Colonic mucosa (tissue), 4 donors: ENCODE measurements at regions not wholly inside any gene's neighbourhood (a gene's known extent, or its start where the extent isn't known, plus 50 kb on each side); places are given as distances from the start of the nearest gene placed in this dataset.

Experiments used
- DNase-seq: peaks from one replicate; pipeline ENCODE4 v3.0.0-alpha.2; 2020
- H3K27ac ChIP-seq: fragments of 200-600 bp; one replicate; pipeline ENCODE4 v1.8.0; 2021
- H3K27me3 ChIP-seq: fragments of 200-600 bp; one replicate; pipeline ENCODE4 v1.8.0; 2021
- H3K36me3 ChIP-seq: fragments of 200-600 bp; one replicate; pipeline ENCODE4 v1.8.0; 2021
- H3K4me1 ChIP-seq: fragments of 200-600 bp; one replicate; pipeline ENCODE4 v1.8.0; 2021; ENCODE audit warnings: mild to moderate bottlenecking
- H3K4me3 ChIP-seq: fragments of 200-600 bp; one replicate; pipeline ENCODE4 v1.8.0; 2021
- H3K9ac ChIP-seq, 2 donors: one replicate each; pipeline ENCODE4 v1.7.0; 2013; ENCODE audit warnings: control low read depth in 2 of 2, low read depth in 2 of 2, low read length in 2 of 2
- H3K9me3 ChIP-seq: fragments of 200-600 bp; one replicate; pipeline ENCODE4 v1.8.0; 2021
- intact Hi-C: fragments of 100-400 bp; cut with DNase I; formaldehyde crosslinking; loops from one replicate; pipeline ENCODE4 v1.14.1; 2022
- TF ChIP-seq, protein P1 (sequence below): fragments of 200-600 bp; IDR thresholded peaks from one replicate; pipeline ENCODE4 v1.8.0; 2022; ENCODE audit warnings: antibody characterized with exemption, mild to moderate bottlenecking
- donor health status: healthy.
- donor health status: DM: no; HTN: no; CAD: no.
- donor health status: DM: no; HTN: no; CAD: no.

DNA sequence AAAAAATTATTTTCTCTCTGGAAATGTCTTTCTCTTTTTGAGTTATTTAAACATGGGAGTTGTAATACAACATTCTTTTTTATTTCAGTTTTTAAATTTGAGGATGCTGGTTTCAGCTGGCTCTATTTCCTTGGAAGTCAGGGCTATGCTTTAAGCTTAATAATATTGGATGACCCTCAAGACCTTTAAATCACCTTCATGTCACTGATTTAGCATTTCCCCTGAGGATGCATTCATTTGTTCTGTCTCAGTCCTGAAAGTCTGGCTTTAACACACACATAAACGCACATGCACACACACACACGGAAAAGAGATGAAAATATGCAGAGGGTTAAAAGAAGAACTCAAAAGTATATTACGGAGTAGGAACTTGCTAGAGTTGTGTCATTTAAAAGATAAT, 260.5 kb downstream of the PTBP2 start:
- DNase-seq: no peak
- Histone ChIP-seq H3K36me3 (no peaks in the 10 kb centered on the region), H3K9ac (no peak overlapping the region), H3K4me3 (no peak overlapping the region), H3K4me1 (no peaks in the 10 kb centered on the region), H3K9me3 (no peaks in the 10 kb centered on the region), H3K27me3 (no peaks in the 10 kb centered on the region), H3K27ac (no peak overlapping the region)
- intact Hi-C loops: no loop called here
- TF ChIP-seq, protein P1, sequence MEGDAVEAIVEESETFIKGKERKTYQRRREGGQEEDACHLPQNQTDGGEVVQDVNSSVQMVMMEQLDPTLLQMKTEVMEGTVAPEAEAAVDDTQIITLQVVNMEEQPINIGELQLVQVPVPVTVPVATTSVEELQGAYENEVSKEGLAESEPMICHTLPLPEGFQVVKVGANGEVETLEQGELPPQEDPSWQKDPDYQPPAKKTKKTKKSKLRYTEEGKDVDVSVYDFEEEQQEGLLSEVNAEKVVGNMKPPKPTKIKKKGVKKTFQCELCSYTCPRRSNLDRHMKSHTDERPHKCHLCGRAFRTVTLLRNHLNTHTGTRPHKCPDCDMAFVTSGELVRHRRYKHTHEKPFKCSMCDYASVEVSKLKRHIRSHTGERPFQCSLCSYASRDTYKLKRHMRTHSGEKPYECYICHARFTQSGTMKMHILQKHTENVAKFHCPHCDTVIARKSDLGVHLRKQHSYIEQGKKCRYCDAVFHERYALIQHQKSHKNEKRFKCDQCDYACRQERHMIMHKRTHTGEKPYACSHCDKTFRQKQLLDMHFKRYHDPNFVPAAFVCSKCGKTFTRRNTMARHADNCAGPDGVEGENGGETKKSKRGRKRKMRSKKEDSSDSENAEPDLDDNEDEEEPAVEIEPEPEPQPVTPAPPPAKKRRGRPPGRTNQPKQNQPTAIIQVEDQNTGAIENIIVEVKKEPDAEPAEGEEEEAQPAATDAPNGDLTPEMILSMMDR: no peak

DNA sequence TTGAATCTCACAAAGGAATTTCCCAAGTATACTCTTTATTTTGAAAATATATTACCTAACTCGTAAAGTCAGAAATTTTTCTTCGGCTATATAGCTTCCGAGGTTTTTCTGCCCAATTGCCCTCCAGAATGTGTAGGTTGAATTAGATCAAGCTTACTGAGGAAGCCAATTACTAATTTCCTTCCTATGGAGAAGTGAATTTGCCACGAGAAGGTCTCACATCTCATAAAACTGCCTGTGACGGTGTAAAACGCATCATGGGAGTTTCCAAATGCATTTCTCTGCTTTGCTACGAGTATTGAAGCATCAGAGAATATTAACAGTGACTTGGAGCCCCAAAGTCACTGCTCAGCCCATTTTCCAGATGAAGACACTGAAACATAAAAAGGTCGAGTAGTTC, 262.3 kb downstream of the PTBP2 start:
- H3K4me3 ChIP-seq: no peak overlapping the region

GRCh38 chr1:96987186-96987703, 265.7 kb downstream of the PTBP2 start:
- Histone ChIP-seq H3K27ac (no peak overlapping the region), H3K36me3 (no peaks in the 10 kb centered on the region), H3K9me3 (no peaks in the 10 kb centered on the region), H3K9ac (no peak overlapping the region), H3K4me1 (no peaks in the 10 kb centered on the region), H3K27me3 (no peaks in the 10 kb centered on the region), H3K4me3 (no peak overlapping the region)
- TF ChIP-seq, protein P1: no peak
- DNase-seq: no peak
- intact Hi-C loops: no loop called here

More for the DNA sequence above, 262.3 kb downstream of the PTBP2 start:
- TF ChIP-seq, protein P1: no peak
- Histone ChIP-seq H3K36me3 (no peaks in the 10 kb centered on the region), H3K27ac (no peak overlapping the region), H3K9ac (no peak overlapping the region), H3K9me3 (no peaks in the 10 kb centered on the region), H3K27me3 (no peaks in the 10 kb centered on the region), H3K4me1 (no peaks in the 10 kb centered on the region)
- no peak for DNase-seq
- intact Hi-C loops: no loop called here

GRCh38 chr1:96989302-96989701, 267.7 kb downstream of the PTBP2 start:
- Histone ChIP-seq H3K9ac (no peak overlapping the region), H3K27ac (no peak overlapping the region), H3K9me3 (no peaks in the 10 kb centered on the region), H3K4me3 (no peak overlapping the region), H3K36me3 (no peaks in the 10 kb centered on the region), H3K4me1 (no peaks in the 10 kb centered on the region), H3K27me3 (no peaks in the 10 kb centered on the region)
- intact Hi-C loops: no loop called here
- no peak for DNase-seq
- TF ChIP-seq, protein P1: no peak

DNA sequence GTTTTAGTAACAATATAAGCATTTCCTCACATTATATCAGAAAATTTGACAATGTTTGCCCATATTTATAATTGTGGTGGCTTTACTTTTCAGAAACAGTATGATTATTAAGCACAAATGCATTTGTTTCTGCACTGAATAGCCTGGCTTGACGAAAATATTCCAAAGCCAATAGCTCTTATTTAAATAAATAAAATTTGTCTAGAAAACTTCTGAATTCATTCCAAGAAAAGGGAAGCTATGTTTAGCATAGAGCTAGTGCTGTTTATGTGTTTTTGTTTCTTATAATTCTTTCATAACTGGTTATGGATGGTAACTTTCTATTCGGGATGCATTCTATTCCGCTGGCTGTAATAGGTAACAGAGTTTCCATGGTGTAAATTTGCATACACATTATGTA, 268.6 kb downstream of the PTBP2 start:
- Histone ChIP-seq H3K4me3 (no peak overlapping the region), H3K9me3 (no peaks in the 10 kb centered on the region), H3K36me3 (no peaks in the 10 kb centered on the region), H3K27me3 (no peaks in the 10 kb centered on the region), H3K9ac (no peak overlapping the region), H3K27ac (no peak overlapping the region), H3K4me1 (no peaks in the 10 kb centered on the region)
- intact Hi-C loops: no loop called here
- TF ChIP-seq, protein P1: no peak
- no peak for DNase-seq
